ENCODE measurements at regions not wholly inside any gene's neighbourhood (a gene's known extent, or its start where the extent isn't known, plus 50 kb on each side); places are given as distances from the start of the nearest gene placed in this dataset.

GRCh38 chr16:86121374-86122010, 222.5 kb downstream of the IRF8 start:
- Histone ChIP-seq H3K4me2 (ENCODE audit: low read length) (no peak overlapping the region), H3K9me3 (ENCODE audit: control insufficient read depth, insufficient read depth, low read length) (no peaks in the 10 kb centered on the region), H3K27ac (ENCODE audit: low read depth, low read length) (no peak overlapping the region), H3K79me2 (ENCODE audit: control insufficient read depth, low read length) (no peaks in the 10 kb centered on the region), H3K27me3 (ENCODE audit: control insufficient read depth, low read length) (peaks cover 25% of the 10 kb centered on the region), H4K20me1 (ENCODE audit: control insufficient read depth, insufficient read depth, low read depth, low read length) (no peaks in the 10 kb centered on the region), H3K36me3 (ENCODE audit: control insufficient read depth, low read length) (no peaks in the 10 kb centered on the region), H3F3A (ENCODE audit: control insufficient read depth, insufficient read depth) (no peaks in the 10 kb centered on the region), H3K9me2 (replicated peaks; ENCODE audit: control insufficient read depth, low read length) (no peaks in the 10 kb centered on the region), H3K4me1 (ENCODE audit: control insufficient read depth, low read length) (no peaks in the 10 kb centered on the region), H3K4me3 (ENCODE audit: low read length) (no peak overlapping the region)
- no peak for TF ChIP-seq EZH2phosphoT487 (IDR thresholded peaks at IDR 0.05; ENCODE audit: borderline replicate concordance, low read length)
- no peak for TF ChIP-seq CTCF (IDR thresholded peaks at IDR 0.05; ENCODE audit: low read depth, low read length, poor library complexity, severe bottlenecking)

GRCh38 chr16:86122681-86123342, 223.8 kb downstream of the IRF8 start:
- no peaks in the 10 kb centered on the region for H3F3A ChIP-seq (ENCODE audit: control insufficient read depth, insufficient read depth)
- no peak overlapping the region for H3K27ac ChIP-seq (ENCODE audit: low read depth, low read length)
- H3K79me2 ChIP-seq (ENCODE audit: control insufficient read depth, low read length) = no peaks in the 10 kb centered on the region
- H3K9me2 ChIP-seq (replicated peaks; ENCODE audit: control insufficient read depth, low read length) = no peaks in the 10 kb centered on the region
- no peaks in the 10 kb centered on the region for H3K4me1 ChIP-seq (ENCODE audit: control insufficient read depth, low read length)
- no peaks in the 10 kb centered on the region for H3K9me3 ChIP-seq (ENCODE audit: control insufficient read depth, insufficient read depth, low read length)
- H3K27me3 ChIP-seq (ENCODE audit: control insufficient read depth, low read length) = peaks cover 25% of the 10 kb centered on the region
- no peak overlapping the region for H3K4me3 ChIP-seq (ENCODE audit: low read length)
- TF ChIP-seq EZH2phosphoT487 (IDR thresholded peaks at IDR 0.05; ENCODE audit: borderline replicate concordance, low read length) = no peak
- TF ChIP-seq CTCF (IDR thresholded peaks at IDR 0.05; ENCODE audit: low read depth, low read length, poor library complexity, severe bottlenecking) = no peak
- H3K4me2 ChIP-seq (ENCODE audit: low read length) = no peak overlapping the region
- H3K36me3 ChIP-seq (ENCODE audit: control insufficient read depth, low read length) = no peaks in the 10 kb centered on the region
- H4K20me1 ChIP-seq (ENCODE audit: control insufficient read depth, insufficient read depth, low read depth, low read length) = no peaks in the 10 kb centered on the region

GRCh38 chr16:86124321-86124720, 225.4 kb downstream of the IRF8 start:
- H3K36me3 ChIP-seq (ENCODE audit: control insufficient read depth, low read length) = no peaks in the 10 kb centered on the region
- H3K4me1 ChIP-seq (ENCODE audit: control insufficient read depth, low read length) = no peaks in the 10 kb centered on the region
- peaks cover 22% of the 10 kb centered on the region for H3K27me3 ChIP-seq (ENCODE audit: control insufficient read depth, low read length)
- H4K20me1 ChIP-seq (ENCODE audit: control insufficient read depth, insufficient read depth, low read depth, low read length) = no peaks in the 10 kb centered on the region
- H3K27ac ChIP-seq (ENCODE audit: low read depth, low read length) = no peak overlapping the region
- H3K4me2 ChIP-seq (ENCODE audit: low read length) = no peak overlapping the region
- H3K9me2 ChIP-seq (replicated peaks; ENCODE audit: control insufficient read depth, low read length) = no peaks in the 10 kb centered on the region
- H3K4me3 ChIP-seq (ENCODE audit: low read length) = no peak overlapping the region
- TF ChIP-seq EZH2phosphoT487 (IDR thresholded peaks at IDR 0.05; ENCODE audit: borderline replicate concordance, low read length) (no peak), CTCF (IDR thresholded peaks at IDR 0.05; ENCODE audit: low read depth, low read length, poor library complexity, severe bottlenecking) (no peak)
- no peaks in the 10 kb centered on the region for H3K79me2 ChIP-seq (ENCODE audit: control insufficient read depth, low read length)
- H3K9me3 ChIP-seq (ENCODE audit: control insufficient read depth, insufficient read depth, low read length) = no peaks in the 10 kb centered on the region
- no peaks in the 10 kb centered on the region for H3F3A ChIP-seq (ENCODE audit: control insufficient read depth, insufficient read depth)

Measured in DOHH2 (cell line).